NCI-H1436 treated with DMSO at 0.1 percent for 48 hours (cell line): ENCODE measurements at regions not wholly inside any gene's neighbourhood (a gene's known extent, or its start where the extent isn't known, plus 50 kb on each side); places are given as distances from the start of the nearest gene placed in this dataset.

Source experiments
- DNase-seq: peaks from one replicate; lab custom pipeline; 2025; lab: John Stamatoyannopoulos, UW

DNA sequence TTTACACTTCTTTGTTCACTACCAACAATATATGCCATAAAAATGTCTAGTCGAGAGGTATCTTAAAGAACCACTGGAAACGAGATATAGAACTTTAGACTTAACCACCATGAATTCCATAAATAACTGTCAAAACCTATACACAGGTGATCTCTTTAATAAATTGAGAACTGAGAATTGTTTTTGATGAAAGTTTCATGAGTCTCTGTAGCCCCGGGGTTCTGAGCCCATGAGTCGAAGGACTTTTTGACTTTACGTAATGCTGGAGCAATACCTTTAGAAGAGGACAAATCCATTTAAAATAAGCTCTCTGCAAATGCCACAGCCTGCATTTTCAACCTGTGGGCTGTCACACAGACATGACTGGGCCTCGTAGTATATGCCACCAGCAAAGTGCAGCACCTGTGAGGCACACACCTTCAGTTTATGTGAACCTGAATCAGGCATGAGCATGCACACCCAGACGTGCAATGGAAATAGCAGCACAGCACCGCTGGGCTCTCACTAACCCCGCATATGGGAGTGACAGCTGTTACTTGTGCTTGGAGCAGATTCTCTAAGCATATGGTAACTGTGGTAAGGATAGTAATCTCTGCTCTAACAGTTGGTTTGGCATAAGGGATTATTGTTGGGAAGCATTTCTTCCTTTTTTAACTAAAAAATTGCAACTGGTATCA lies 383.2 kb downstream of the SOCS6 start:
- no peak for DNase-seq

DNA sequence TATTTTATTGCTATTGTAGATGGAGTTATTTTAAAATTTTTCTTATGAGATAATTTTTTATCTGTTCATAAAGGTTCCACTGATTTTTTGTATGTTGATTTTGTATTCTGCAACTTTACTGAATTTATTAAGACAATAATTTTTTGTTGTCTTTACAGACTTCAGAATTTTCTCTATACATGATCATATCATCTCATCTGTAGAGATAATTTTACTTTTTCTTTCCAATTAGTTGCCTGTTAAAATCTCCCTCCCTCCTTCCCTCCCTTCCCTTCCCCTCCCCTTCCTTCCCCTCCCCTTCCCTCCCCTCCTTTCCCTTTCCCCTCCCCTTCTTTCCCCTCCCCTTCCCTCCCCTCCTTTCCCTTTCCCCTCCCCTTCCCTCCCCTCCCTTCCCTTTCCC lies 378.1 kb downstream of the SOCS6 start:
- DNase-seq, result no peak

DNA sequence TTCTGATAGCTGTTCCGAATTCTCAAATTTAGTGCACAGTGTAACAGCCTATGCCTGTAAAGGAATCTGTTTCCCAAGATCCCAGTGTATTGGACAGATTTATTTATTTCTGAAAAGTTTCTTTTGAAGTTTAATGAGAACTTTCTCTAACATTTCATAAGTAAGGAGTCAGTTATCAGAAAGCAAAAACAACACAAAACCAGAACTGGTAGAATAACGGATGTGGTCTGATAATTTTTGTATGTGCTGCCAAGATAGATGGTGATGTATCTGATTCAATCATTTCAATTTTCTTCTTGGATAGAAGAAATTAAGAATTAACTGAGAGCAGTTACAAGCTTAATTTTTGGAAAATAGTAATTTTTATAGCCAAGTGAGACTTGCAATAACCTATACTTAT lies 374.3 kb downstream of the SOCS6 start:
- DNase-seq, result no peak

DNA sequence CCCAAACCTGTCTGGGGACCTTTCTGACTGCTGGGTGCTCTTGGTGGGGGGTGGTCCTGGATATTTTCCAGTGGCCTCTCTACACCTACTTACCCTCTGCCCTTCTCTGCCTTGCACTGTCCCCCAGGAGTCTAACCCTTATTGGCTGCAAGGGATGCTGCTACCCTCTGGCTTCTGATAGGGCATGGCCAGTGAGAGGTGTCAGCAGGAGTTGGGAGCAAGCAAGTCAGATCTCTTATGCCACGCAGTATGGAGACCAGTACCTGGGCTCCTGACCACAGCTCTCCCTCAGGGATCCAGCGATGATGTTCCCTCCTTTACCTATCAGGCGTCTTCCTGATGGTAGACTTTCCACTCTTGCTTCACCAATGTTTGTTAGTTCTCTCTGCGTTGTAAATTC lies 373.7 kb downstream of the SOCS6 start:
- DNase-seq, result no peak

DNA sequence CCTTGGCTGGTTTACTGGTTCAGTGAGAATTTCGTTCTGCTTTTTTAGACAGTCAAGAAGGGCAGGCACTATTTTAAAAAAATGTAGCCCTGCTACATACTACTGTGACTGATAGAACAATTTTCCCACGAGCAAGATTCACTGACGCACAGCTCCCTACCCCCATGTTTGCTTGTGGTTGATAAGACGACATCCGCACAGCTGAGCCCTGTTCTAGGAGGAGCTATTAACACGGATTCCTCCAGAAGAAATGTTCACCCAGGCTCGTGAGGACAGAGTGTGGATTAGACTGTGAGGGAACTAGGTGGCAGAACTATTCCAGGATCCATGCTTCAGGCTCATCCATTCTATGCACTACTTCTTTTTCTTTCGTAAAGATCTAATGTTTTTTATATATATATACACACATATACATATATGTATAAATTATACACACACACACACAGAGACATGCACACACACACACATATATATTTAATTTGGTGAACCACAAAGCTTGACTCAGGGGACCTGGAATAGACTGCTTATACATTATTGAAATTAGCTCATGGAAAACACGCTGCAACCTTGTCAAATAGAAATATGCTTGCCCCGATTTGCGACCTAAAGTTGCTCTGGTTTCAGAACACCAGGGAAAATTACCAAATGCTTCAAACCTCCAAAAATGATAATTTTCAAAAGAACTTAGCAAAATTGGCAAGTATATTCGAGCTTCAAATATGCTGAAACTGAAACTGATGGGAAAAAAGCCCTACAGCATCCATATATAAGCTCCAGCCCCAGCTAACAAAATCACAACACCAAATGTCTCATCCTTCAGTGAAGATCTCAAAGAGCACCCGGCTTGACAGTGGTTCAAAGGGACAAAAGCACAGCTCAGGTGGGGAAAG lies 370.4 kb downstream of the SOCS6 start:
- no peak for DNase-seq

DNA sequence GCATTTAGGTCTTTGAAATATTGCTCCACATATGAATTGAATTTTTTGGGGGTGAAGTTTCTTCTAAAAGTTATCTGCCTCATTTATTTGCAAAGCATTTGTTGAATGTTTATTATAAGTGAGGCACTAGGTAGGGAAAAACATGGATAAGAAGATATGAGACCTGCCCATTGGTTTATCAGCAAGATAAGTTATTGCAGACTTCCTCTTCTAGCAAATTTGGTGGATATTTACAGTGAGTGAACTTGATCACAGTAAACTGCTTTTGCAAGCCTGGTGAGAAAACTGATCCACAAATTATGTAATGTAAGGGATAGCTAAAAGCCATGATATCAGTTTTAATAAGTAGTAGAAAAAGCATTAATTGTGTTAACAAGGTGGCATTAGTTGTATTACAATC lies 364.8 kb downstream of the SOCS6 start:
- DNase-seq, result no peak

DNA sequence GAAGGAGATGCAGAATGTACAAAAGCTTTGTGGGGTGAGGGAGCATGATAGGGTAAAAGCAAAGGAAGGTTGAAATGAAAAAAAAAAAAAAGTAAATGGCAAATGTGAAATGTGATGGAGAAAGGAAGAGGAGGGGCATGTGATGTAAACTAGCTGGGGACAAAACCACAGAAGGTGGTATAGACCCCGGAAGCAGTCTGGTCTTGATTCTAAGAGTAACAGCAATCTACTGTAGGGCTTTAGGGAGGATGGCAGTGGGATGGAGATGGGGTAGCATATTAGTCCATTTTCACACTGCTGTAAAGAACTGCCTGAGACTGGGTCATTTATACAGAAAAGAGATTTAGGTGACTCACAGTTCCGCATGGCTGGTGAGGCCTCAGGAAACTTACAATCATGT lies 362.0 kb downstream of the SOCS6 start:
- no peak for DNase-seq

DNA sequence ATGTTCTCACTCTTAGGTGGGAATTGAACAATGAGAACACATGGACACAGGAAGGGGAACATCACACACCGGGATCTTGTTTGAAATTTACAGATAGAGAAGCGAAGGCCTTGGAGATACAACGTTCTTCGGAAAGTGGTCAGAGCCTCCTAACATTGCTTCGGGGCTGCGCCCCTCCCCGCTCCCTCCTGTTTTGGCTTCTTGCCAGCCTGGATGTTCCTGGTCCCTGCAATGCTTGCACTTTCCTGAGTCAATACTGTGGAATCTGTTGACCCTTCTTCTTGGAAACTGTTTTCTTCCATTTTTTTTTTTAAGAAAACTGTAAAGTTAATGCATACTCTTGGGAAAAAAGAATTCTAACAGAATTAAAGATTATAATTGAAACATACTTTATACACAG lies 360.8 kb downstream of the SOCS6 start:
- no peak for DNase-seq

DNA sequence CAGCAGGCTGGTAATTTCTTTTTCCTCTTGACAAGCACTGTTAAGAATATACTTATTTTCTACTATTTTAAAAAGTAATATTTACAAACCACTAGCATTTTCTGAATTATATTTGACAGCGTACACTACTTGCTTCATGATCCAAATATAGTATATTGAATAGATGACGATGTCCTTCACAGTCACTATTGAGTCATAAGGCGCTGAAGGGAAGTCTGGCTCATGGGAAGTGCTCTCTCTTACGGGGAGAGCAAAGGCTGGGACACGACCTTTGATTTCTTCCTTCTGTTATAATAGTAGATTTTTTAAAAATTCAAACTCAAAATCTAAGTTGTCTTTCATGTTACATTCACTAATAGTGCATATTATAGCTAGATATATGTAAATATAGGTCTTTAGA lies 357.1 kb downstream of the SOCS6 start:
- no peak for DNase-seq

DNA sequence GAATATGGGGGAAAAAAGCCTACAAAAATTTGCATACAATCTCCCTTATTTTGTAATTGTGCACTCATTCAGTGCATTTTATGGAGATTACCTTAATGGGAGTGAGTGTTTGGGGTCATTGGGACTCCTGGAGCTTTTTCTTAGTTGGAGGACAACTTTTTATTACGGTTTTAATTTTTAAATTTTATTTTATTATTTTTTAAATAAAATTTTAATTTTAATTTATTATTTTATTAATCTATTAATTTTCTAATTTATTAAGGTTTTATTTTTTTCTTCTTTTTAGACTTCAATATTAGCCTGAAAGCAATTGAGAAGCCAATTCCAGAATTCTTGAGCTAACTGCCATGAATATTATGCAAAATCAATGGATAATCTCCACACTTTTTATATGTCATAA lies 355.0 kb downstream of the SOCS6 start:
- no peak for DNase-seq

DNA sequence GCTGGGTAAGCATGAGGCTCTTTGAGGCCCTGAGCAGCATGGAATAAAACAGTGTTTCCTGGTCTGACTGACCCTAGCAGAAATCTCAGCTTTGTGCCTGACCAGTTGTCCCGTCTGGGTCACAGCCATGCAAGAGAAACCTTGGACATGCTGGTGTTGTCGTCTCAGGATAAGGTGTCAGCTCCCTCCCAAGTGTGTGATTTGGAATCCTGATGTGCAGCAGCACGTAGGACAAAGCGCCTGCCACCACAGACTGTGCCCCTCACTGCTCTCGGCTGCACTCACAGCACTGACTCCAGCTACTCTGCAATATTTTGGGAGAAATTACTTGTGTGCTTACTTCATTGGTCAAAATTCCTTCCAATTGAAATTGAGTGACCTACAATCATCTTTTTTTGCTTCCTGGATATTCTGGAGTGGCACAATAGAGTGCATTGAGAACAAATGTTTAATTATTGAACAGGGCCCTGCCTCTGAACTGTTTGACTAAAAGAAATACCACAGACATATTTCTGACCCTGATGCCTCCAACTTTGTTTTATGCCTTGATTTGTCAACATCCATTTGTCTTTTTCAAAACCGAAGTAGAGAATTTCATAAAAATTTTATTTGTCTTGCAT lies 352.4 kb downstream of the SOCS6 start:
- no peak for DNase-seq

DNA sequence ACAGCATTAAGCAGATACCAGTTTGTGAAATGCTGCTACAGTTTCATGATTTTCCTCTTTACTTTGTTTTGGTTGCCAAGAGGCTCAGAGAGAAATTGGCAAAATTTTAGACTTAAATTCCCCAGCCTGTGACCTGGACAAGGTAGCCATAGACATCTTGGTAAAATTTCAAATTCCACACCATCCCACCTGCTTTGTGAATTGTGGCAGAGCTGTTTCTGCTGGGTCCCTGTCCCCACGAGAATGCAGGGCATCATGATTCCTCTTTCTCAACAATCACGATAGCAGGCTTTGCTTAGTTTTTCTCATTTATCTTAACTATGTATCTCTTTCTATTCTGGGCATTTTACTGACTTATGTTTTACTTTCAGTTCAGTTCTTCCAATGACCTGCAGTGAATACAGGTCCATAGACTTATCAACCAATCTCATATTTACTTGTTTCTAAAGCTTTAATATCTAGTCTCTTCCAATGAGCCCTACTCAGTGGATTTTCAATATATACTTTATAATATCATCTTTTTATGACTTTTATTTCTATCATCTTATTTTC lies 351.6 kb downstream of the SOCS6 start:
- DNase-seq, result no peak

DNA sequence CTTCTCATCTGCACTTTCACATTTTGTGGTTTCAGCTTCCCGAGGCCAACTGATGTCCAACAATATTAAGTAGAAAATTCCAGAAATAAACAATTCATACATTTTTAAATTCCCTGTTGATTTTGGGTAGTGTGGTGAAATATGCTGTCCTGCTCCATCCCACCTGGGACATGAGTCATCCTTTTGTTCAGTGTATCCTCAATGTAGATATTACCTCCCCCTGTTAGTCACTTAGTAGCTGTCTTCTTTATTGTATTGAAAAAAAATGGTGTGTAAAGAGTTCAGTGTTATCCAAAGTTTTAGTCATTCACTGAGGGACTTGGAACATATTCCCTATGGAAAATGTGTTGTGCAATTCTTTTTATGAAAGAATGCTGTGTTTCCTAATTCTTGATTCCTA lies 348.1 kb downstream of the SOCS6 start:
- DNase-seq, result no peak

DNA sequence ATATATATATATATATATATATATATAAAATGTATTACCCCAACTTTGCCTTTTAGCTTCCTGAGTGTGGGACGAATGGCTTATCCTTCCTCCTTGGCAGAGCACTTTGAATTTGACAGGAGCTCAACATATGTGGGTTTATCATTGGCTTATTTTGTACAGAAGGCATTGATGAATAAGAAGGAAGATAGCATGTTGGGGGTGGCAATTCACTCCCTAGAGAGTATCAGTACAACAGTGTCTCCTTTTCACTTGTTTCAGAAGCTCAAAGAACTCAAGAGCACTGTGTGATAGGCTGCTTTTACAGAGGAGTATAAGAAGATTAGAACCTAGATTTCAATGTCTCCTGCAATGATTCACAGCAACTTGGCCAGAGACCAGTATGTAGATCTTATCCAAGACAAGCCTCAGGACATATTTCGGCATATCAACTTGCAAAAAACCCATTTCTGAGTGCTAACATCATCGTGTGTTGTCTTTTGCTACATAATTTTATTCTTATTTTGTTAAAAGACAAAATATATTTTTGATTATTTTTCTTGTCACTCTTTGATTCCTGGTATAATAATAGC lies 345.8 kb downstream of the SOCS6 start:
- DNase-seq, result no peak

DNA sequence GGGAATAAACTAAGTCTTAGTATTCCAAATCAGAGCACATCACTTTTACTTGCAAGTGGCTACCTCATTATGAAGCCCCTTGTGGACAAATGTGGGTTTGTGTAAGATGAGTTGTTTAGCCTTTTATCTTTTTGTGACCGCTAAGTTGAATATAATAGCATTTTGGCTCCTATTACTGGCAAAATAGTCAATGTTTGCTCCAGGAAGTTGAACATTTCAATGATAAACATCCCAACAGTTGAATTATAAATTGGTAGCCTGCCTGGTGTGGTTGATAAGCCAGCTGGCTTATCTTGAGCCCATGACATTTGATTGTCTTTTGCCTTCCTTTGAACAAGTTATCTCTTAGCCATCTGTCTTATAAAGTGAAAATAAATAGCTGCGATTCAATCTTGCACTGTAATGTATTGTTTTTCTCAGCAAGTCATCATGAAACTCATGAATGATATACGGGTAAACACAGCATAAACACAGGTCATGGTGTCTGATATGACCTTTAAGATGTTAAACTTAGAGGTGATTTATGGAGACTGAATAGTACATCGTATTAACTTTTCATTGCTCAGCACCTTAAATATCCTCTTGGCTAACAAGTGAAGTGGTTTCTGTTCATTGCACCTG lies 338.4 kb downstream of the SOCS6 start:
- DNase-seq, result no peak

DNA sequence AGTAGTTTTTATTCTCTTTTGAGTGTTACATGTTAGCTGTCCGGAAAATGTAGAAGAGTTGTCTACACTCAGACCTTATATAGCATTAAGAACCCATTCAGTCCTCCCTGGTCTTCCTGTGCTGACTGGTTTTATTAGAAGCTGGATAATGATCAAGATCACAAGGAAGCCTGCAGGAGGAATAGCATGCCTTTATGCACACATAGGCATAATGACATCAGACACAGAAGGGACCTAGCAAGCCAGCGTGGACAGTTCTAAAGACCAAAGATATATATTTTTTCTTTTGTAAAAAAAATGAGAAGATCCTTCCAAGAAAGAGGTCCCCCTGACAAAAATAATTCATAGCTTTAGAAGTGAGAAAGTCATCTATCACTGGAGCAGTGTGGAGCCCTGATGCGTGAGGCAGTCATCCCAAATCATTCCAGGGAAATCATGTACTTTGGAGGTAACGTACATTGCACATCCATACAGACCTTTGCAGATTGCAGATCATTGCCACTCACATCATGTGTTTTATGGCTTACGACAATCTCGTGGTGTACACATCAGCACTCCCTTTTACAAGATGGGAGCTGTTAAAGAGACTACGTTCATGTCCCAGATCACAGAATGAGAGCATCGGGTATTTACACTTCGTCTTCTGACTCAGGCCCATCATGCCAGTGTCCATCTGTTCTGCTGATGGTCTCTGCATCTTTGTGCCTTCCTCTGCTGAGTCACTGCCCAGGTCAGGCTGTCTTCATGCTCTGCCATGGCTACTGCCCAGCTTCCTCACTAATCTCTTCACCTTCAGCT lies 334.0 kb downstream of the SOCS6 start:
- DNase-seq, result no peak

DNA sequence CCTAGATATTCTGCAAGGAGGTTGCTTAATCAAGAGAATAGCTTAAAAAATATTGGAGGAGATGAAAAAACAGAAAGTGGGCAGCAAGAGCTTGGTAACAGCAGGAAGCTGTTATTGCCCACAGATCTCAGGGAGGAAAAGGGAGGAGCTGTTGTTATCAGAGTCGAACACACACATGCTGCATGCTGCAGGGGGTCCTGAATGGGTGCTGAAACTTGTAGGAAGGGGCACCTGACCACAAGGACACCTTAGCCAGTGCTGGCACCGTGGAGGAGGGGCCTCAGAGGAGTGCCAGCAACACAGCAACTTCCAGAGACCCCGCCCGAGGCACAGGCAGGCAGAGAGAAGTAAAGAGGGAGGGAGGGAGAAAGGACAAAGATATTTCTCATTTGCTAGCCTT lies 332.9 kb downstream of the SOCS6 start:
- no peak for DNase-seq

DNA sequence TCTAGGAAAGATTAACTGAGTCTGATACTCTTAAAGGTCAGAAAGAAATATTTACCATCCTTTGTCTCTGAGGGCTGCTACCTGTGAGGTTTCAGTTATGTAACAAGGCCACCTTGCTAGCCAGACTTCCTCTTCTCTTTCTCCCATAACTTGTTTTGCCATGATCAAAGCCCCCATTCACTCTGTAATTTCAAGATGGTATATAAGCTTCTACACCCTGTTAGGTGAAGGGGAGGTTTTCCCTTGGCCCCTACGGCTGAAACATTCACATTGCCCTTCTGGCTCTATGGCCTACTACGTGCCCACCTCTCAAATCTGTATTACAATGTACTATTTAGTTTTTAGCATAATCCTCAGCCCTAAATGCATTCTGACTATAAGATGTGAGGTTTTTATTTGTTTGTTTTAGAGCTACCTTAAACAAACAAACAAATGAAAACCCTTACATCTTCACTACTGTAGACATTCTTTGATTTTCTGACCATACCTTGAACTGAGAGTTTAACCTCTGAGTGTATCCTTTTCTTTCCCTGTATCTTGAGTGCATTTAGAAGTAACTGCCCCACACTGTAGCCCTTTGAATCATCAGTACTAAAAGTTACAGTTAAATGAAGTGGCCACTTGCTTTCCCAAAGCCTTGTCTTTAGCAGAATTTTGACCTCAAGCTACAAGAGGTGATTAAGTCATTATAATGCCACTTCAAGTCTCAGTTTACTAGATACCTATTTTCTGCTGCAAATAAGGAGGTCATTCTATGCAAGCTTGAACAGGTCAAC lies 332.2 kb downstream of the SOCS6 start:
- DNase-seq, result no peak

DNA sequence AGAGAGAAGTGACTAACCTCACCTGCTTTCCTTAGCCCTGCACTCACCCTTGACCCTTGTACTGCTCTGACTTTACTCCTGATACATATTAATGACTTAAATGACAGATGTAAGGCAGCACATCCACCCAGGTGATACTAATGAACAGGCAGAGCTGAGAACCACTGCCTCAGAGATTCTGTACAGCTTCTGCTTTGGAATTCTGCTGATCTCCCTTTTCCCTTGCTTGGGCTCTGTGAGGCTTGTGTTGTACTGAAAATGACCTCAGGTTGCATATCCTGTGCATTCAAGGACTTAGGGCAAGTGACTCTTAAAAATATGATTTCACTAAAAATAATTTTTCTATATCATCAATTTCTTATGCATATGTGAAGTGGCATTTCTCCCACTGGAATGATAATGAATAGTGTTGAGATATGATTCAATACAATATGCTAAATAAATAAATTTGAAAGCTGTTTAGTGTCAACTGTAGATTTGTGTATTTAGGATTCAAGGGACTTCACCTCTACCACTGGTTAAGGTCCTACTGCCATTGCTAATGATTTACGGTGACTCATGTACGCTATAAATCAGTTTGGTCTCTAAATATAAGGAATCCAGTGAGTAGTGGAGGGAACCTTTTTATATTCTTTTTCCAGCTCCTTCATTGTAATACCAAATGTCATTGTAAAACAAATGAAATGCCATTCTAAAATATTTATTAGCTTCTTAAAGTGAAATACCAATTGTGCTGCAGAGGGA lies 328.3 kb downstream of the SOCS6 start:
- DNase-seq, result no peak
